ENCODE measurements at regions not wholly inside any gene's neighbourhood (a gene's known extent, or its start where the extent isn't known, plus 50 kb on each side); places are given as distances from the start of the nearest gene placed in this dataset.

DNA sequence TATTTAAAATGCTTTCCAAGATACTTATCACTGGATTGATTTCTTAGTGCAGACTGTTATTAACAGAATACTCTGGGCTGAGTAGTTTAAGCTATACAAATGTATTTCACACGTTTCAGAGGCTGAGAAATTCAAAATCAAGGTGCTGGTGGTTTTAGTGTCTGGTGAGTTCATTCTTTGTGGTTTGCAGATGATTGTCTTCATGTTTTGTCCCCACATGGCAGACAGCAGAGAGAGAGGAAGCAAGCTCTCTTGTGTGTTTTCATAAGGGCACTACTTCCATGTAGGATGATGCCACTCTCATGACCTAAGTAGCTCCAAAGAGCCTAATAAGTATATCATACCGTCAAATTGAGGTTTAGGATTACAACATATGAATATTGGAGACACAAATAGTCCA lies 1348.9 kb upstream of the FLRT2 start:
- no peaks in the 10 kb centered on the region for H3F3A ChIP-seq (replicated peaks; ENCODE audit: low read depth)
- H3K9me2 ChIP-seq (ENCODE audit: insufficient read depth), result no peaks in the 10 kb centered on the region
- no peaks in the 10 kb centered on the region for H3K27me3 ChIP-seq (ENCODE audit: insufficient read depth)
- TF ChIP-seq CREB1 (CRISPR knock-in tag; IDR thresholded peaks at IDR 0.05; ENCODE audit: low read depth) (no peak), EZH2phosphoT487 (IDR thresholded peaks at IDR 0.05; ENCODE audit: unreplicated experiment) (no peak)
- TF ChIP-seq, protein P1, sequence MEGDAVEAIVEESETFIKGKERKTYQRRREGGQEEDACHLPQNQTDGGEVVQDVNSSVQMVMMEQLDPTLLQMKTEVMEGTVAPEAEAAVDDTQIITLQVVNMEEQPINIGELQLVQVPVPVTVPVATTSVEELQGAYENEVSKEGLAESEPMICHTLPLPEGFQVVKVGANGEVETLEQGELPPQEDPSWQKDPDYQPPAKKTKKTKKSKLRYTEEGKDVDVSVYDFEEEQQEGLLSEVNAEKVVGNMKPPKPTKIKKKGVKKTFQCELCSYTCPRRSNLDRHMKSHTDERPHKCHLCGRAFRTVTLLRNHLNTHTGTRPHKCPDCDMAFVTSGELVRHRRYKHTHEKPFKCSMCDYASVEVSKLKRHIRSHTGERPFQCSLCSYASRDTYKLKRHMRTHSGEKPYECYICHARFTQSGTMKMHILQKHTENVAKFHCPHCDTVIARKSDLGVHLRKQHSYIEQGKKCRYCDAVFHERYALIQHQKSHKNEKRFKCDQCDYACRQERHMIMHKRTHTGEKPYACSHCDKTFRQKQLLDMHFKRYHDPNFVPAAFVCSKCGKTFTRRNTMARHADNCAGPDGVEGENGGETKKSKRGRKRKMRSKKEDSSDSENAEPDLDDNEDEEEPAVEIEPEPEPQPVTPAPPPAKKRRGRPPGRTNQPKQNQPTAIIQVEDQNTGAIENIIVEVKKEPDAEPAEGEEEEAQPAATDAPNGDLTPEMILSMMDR (conservative IDR thresholded peaks at IDR 0.05; ENCODE audit: low read depth in 2 of 2), result no peak
- TF ChIP-seq, protein P2, sequence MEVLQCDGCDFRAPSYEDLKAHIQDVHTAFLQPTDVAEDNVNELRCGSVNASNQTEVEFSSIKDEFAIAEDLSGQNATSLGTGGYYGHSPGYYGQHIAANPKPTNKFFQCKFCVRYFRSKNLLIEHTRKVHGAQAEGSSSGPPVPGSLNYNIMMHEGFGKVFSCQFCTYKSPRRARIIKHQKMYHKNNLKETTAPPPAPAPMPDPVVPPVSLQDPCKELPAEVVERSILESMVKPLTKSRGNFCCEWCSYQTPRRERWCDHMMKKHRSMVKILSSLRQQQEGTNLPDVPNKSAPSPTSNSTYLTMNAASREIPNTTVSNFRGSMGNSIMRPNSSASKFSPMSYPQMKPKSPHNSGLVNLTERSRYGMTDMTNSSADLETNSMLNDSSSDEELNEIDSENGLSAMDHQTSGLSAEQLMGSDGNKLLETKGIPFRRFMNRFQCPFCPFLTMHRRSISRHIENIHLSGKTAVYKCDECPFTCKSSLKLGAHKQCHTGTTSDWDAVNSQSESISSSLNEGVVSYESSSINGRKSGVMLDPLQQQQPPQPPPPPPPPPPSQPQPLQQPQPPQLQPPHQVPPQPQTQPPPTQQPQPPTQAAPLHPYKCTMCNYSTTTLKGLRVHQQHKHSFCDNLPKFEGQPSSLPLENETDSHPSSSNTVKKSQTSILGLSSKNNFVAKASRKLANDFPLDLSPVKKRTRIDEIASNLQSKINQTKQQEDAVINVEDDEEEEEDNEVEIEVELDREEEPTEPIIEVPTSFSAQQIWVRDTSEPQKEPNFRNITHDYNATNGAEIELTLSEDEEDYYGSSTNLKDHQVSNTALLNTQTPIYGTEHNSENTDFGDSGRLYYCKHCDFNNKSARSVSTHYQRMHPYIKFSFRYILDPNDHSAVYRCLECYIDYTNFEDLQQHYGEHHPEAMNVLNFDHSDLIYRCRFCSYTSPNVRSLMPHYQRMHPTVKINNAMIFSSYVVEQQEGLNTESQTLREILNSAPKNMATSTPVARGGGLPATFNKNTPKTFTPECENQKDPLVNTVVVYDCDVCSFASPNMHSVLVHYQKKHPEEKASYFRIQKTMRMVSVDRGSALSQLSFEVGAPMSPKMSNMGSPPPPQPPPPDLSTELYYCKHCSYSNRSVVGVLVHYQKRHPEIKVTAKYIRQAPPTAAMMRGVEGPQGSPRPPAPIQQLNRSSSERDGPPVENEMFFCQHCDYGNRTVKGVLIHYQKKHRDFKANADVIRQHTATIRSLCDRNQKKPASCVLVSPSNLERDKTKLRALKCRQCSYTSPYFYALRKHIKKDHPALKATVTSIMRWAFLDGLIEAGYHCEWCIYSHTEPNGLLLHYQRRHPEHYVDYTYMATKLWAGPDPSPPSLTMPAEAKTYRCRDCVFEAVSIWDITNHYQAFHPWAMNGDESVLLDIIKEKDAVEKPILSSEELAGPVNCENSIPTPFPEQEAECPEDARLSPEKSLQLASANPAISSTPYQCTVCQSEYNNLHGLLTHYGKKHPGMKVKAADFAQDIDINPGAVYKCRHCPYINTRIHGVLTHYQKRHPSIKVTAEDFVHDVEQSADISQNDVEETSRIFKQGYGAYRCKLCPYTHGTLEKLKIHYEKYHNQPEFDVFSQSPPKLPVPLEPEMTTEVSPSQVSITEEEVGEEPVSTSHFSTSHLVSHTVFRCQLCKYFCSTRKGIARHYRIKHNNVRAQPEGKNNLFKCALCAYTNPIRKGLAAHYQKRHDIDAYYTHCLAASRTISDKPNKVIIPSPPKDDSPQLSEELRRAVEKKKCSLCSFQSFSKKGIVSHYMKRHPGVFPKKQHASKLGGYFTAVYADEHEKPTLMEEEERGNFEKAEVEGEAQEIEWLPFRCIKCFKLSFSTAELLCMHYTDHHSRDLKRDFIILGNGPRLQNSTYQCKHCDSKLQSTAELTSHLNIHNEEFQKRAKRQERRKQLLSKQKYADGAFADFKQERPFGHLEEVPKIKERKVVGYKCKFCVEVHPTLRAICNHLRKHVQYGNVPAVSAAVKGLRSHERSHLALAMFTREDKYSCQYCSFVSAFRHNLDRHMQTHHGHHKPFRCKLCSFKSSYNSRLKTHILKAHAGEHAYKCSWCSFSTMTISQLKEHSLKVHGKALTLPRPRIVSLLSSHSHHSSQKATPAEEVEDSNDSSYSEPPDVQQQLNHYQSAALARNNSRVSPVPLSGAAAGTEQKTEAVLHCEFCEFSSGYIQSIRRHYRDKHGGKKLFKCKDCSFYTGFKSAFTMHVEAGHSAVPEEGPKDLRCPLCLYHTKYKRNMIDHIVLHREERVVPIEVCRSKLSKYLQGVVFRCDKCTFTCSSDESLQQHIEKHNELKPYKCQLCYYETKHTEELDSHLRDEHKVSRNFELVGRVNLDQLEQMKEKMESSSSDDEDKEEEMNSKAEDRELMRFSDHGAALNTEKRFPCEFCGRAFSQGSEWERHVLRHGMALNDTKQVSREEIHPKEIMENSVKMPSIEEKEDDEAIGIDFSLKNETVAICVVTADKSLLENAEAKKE (CRISPR knock-in tag; IDR thresholded peaks at IDR 0.05), result no peak
- H3K4me3 Mint-ChIP-seq, result no peak overlapping the region
- no peak overlapping the region for H3K4me2 ChIP-seq
- no peak overlapping the region for H3K4me3 ChIP-seq
- H3K27ac Mint-ChIP-seq, result no peak overlapping the region
- DNase-seq (ENCODE audit: low spot score) (no peak), ATAC-seq (no peak)
- H3K27ac ChIP-seq (ENCODE audit: low read depth), result no peak overlapping the region
- no peaks in the 10 kb centered on the region for H3K36me3 Mint-ChIP-seq (ENCODE audit: low read depth)
- H3K4me1 ChIP-seq (ENCODE audit: insufficient read depth), result no peaks in the 10 kb centered on the region
- H3K79me2 ChIP-seq (replicated peaks; ENCODE audit: insufficient read depth), result no peaks in the 10 kb centered on the region
- H3K9me3 Mint-ChIP-seq, result no peaks in the 10 kb centered on the region
- H3K4me1 Mint-ChIP-seq, result no peaks in the 10 kb centered on the region; the same call in 2 of the 3 replicates
- no peaks in the 10 kb centered on the region for H3K27me3 Mint-ChIP-seq (ENCODE audit: insufficient read depth, low read depth, poor library complexity)
- H4K20me1 ChIP-seq (replicated peaks; ENCODE audit: insufficient read depth), result no peaks in the 10 kb centered on the region
- H3K36me3 ChIP-seq (ENCODE audit: insufficient read depth), result no peaks in the 10 kb centered on the region
- H2AFZ ChIP-seq, result no peak overlapping the region

DNA sequence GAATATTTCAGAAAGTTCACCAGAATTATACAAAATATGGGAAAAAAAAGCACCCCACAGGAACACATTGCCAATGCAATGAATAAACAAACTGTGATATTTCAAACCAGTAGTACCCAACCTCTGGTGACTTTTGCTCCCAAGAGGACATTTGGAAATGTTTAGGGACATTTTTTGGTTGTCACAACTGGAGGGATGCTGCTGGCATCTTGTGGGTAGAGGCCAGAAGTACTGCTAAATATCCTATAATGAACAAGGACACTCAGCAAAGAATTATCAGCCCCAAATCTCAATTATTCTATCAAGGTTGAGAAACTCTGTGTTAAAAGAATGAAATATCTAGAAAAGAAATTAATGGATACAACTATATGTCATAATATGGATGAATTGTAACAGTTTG lies 1334.4 kb upstream of the FLRT2 start:
- H3K36me3 ChIP-seq (ENCODE audit: insufficient read depth), result no peaks in the 10 kb centered on the region
- Mint-ChIP-seq H3K9me3 (peaks cover 28% of the 10 kb centered on the region), H3K4me3 (no peak overlapping the region), H3K36me3 (ENCODE audit: low read depth) (peaks cover 24% of the 10 kb centered on the region), H3K27ac (no peak overlapping the region), H3K4me1 (no peaks in the 10 kb centered on the region), H3K27me3 (ENCODE audit: insufficient read depth, low read depth, poor library complexity) (no peaks in the 10 kb centered on the region)
- no peaks in the 10 kb centered on the region for H3K79me2 ChIP-seq (replicated peaks; ENCODE audit: insufficient read depth)
- H3K4me3 ChIP-seq, result no peak overlapping the region
- DNase-seq (ENCODE audit: low spot score) (no peak), ATAC-seq (no peak)
- no peaks in the 10 kb centered on the region for H3K9me2 ChIP-seq (ENCODE audit: insufficient read depth)
- no peaks in the 10 kb centered on the region for H3F3A ChIP-seq (replicated peaks; ENCODE audit: low read depth)
- H3K4me2 ChIP-seq, result no peak overlapping the region
- no peaks in the 10 kb centered on the region for H3K27me3 ChIP-seq (ENCODE audit: insufficient read depth)
- H3K4me1 ChIP-seq (ENCODE audit: insufficient read depth), result no peaks in the 10 kb centered on the region
- H3K27ac ChIP-seq (ENCODE audit: low read depth), result no peak overlapping the region
- no peak overlapping the region for H2AFZ ChIP-seq
- no peaks in the 10 kb centered on the region for H4K20me1 ChIP-seq (replicated peaks; ENCODE audit: insufficient read depth)
- TF ChIP-seq, protein P2 (CRISPR knock-in tag; IDR thresholded peaks at IDR 0.05), result no peak

Measured in GM23338 (cell line).